Neural crest cell (in vitro differentiated cells): ENCODE measurements at regions not wholly inside any gene's neighbourhood (a gene's known extent, or its start where the extent isn't known, plus 50 kb on each side); places are given as distances from the start of the nearest gene placed in this dataset.

Experiments used
- DNase-seq: peaks from one replicate; pipeline ENCODE4 v3.0.0; 2021; ENCODE audit warnings: low read depth, mixed read lengths, low spot score
- H3K27ac Mint-ChIP-seq: one replicate; pipeline ENCODE4 v1.8.0; 2021; ENCODE audit warnings: mild to moderate bottlenecking, mixed read lengths; ENCODE audit not compliant: unreplicated experiment
- H3K27me3 Mint-ChIP-seq: 2 replicates; pipeline ENCODE4 v1.8.0; 2021; ENCODE audit warnings: low read depth, mild to moderate bottlenecking, mixed read lengths
- H3K36me3 Mint-ChIP-seq: 2 replicates; pipeline ENCODE4 v1.8.0; 2021; ENCODE audit warnings: low read depth, mild to moderate bottlenecking, mixed read lengths
- H3K4me1 Mint-ChIP-seq: 2 replicates; pipeline ENCODE4 v1.8.0; 2021; ENCODE audit warnings: mixed read lengths
- H3K4me3 Mint-ChIP-seq: one replicate; pipeline ENCODE4 v1.8.0; 2021; ENCODE audit warnings: mild to moderate bottlenecking, mixed read lengths
- H3K9me3 Mint-ChIP-seq: 2 replicates; pipeline ENCODE4 v1.8.0; 2021; ENCODE audit warnings: mixed read lengths
- CTCF ChIP-seq: fragments of 200-600 bp; sonication (generic); conservative IDR thresholded peaks from 2 replicates; pipeline ENCODE4 v1.5.0; 2021; ENCODE audit warnings: antibody characterized with exemption, mild to moderate bottlenecking

DNA sequence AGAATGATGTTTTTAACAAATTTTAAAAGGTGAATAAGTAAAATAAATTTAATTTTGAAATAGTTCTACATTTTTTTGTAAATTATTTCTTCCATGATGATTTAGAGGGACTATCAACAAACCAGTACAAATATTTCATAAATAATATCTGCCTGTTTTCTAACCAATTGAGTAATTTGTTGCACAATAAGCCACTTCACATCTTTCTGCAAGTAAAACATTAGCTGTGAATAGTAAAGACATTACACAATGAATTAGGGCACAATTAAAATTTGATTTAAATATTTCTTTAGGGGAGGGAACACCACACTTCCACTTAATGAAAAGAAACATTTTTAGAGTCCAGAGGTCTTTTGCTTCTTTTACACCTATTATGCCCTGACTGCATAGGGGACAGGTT lies 118.4 kb upstream of the PTPRK start:
- H3K4me1 Mint-ChIP-seq: no peaks in the 10 kb centered on the region
- no peak for DNase-seq
- no peak overlapping the region for H3K4me3 Mint-ChIP-seq
- H3K9me3 Mint-ChIP-seq: no peaks in the 10 kb centered on the region
- H3K27ac Mint-ChIP-seq: no peak overlapping the region
- TF ChIP-seq CTCF: no peak
- no peaks in the 10 kb centered on the region for H3K27me3 Mint-ChIP-seq
- H3K36me3 Mint-ChIP-seq: no peaks in the 10 kb centered on the region

- DNase-seq: no peak
- Mint-ChIP-seq H3K36me3 (no peaks in the 10 kb centered on the region), H3K9me3 (no peaks in the 10 kb centered on the region), H3K27ac (no peak overlapping the region), H3K4me1 (no peaks in the 10 kb centered on the region), H3K27me3 (no peaks in the 10 kb centered on the region), H3K4me3 (no peak overlapping the region)
- TF ChIP-seq CTCF: no peak
These were observed 114.8 kb upstream of the PTPRK start for GRCh38 chr6:128635219-128635618.

DNA sequence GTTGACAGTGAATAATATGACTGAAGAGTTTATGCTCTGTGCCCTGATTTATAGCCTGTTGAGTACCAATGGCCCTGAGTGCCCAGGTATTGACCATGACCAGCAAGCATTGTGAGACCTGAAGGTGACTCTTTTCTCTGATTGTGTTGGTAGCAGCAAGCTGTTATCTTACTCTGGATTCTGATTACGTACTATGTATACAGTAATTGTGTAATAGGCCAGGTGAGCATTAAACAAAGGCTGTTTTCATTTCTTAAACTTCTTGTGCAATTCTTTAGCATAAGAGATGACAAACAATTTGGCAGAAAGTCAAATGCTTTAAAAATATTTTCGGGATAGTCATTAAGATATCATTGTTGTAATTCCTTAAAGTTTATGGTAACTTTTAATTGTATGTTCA lies 111.7 kb upstream of the PTPRK start:
- H3K4me3 Mint-ChIP-seq: no peak overlapping the region
- H3K36me3 Mint-ChIP-seq: no peaks in the 10 kb centered on the region
- no peak for TF ChIP-seq CTCF
- H3K27ac Mint-ChIP-seq: no peak overlapping the region
- H3K27me3 Mint-ChIP-seq: no peaks in the 10 kb centered on the region
- DNase-seq: no peak
- H3K9me3 Mint-ChIP-seq: no peaks in the 10 kb centered on the region
- H3K4me1 Mint-ChIP-seq: no peaks in the 10 kb centered on the region

DNA sequence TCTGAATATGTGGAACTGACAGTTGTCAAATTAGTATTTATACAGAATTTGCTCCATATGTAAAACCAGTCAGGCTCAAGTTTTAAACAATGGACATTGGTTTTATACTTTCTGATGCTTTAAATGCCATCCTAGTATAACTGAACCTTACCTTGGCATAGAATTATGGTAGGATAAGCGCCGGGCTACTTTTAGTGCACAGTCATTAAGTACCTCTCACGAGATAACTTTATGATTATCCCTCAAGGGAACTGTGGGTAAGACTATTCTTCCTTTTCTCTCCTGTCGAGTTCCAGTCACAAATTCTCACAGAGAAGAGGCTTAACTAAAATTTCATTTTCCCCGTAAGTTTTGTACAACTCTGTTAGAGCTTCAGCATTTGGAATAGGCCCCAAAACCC lies 110.6 kb upstream of the PTPRK start:
- Mint-ChIP-seq H3K9me3 (no peaks in the 10 kb centered on the region), H3K4me1 (no peaks in the 10 kb centered on the region), H3K27me3 (no peaks in the 10 kb centered on the region), H3K27ac (no peak overlapping the region), H3K4me3 (no peak overlapping the region), H3K36me3 (no peaks in the 10 kb centered on the region)
- DNase-seq: no peak
- TF ChIP-seq CTCF: no peak

GRCh38 chr6:128630213-128630612 lies 109.8 kb upstream of the PTPRK start:
- Mint-ChIP-seq H3K27ac (no peak overlapping the region), H3K9me3 (no peaks in the 10 kb centered on the region), H3K4me3 (no peak overlapping the region), H3K36me3 (no peaks in the 10 kb centered on the region), H3K4me1 (no peaks in the 10 kb centered on the region), H3K27me3 (no peaks in the 10 kb centered on the region)
- no peak for TF ChIP-seq CTCF
- no peak for DNase-seq

- no peak for DNase-seq
- Mint-ChIP-seq H3K36me3 (no peaks in the 10 kb centered on the region), H3K9me3 (peaks cover 5% of the 10 kb centered on the region), H3K27me3 (no peaks in the 10 kb centered on the region), H3K27ac (no peak overlapping the region), H3K4me3 (no peak overlapping the region), H3K4me1 (no peaks in the 10 kb centered on the region)
- TF ChIP-seq CTCF: no peak
These were observed 96.9 kb upstream of the PTPRK start for GRCh38 chr6:128617285-128617684.
